MM.1S (cell line): ENCODE measurements at regions not wholly inside any gene's neighbourhood (a gene's known extent, or its start where the extent isn't known, plus 50 kb on each side); places are given as distances from the start of the nearest gene placed in this dataset.

ENCODE experiments used
- DNase-seq: peaks from one replicate; pipeline ENCODE4 v3.0.0-alpha.2; 2015
- H2AFZ ChIP-seq: fragments of 300-600 bp; sonication (generic); 2 replicates; pipeline ENCODE4 v1.6.0; 2016; ENCODE audit warnings: antibody characterized with exemption, low read length
- H3F3A ChIP-seq: fragments of 300-600 bp; sonication (generic); 2 replicates; pipeline ENCODE4 v1.6.1; 2016; ENCODE audit warnings: mild to moderate bottlenecking, antibody characterized with exemption, low read length, moderate library complexity, mixed read lengths; ENCODE audit not compliant: insufficient read depth
- H3K27ac ChIP-seq: fragments of 300-600 bp; sonication (generic); 2 replicates; pipeline ENCODE4 v1.5.1; 2016; ENCODE audit warnings: mild to moderate bottlenecking, low read length
- H3K27me3 ChIP-seq: fragments of 300-600 bp; sonication (generic); replicated peaks from 2 replicates; pipeline ENCODE4 v1.6.0; 2016; ENCODE audit warnings: low read length; ENCODE audit not compliant: insufficient read depth
- H3K36me3 ChIP-seq: fragments of 300-600 bp; sonication (generic); replicated peaks from 2 replicates; pipeline ENCODE4 v1.6.1; 2016; ENCODE audit warnings: mild to moderate bottlenecking, low read length, mixed read lengths; ENCODE audit not compliant: insufficient read depth
- H3K4me1 ChIP-seq: fragments of 300-600 bp; sonication (generic); 2 replicates; pipeline ENCODE4 v1.6.1; 2016; ENCODE audit warnings: low read length, mixed read lengths
- H3K4me2 ChIP-seq: fragments of 300-600 bp; sonication (generic); 2 replicates; pipeline ENCODE4 v1.6.0; 2016; ENCODE audit warnings: low read depth, low read length
- H3K4me3 ChIP-seq: fragments of 300-600 bp; sonication (generic); 2 replicates; pipeline ENCODE4 v1.5.1; 2016; ENCODE audit warnings: low read length, mixed read lengths
- H3K79me2 ChIP-seq: fragments of 300-600 bp; sonication (generic); 2 replicates; pipeline ENCODE4 v1.6.1; 2016; ENCODE audit warnings: mixed run types, low read length, mixed read lengths
- H3K9ac ChIP-seq: fragments of 300-600 bp; sonication (generic); 2 replicates; pipeline ENCODE4 v1.6.1; 2016; ENCODE audit warnings: low read length, mixed read lengths
- H3K9me2 ChIP-seq: fragments of 300-600 bp; sonication (generic); replicated peaks from 2 replicates; pipeline ENCODE4 v1.6.1; 2016; ENCODE audit warnings: mild to moderate bottlenecking, low read length, mixed read lengths; ENCODE audit not compliant: insufficient read depth
- H3K9me3 ChIP-seq: fragments of 300-600 bp; sonication (generic); replicated peaks from 2 replicates; pipeline ENCODE4 v1.6.1; 2016; ENCODE audit warnings: mild to moderate bottlenecking, low read length, mixed read lengths; ENCODE audit not compliant: insufficient read depth
- H4K20me1 ChIP-seq: fragments of 300-600 bp; sonication (generic); 2 replicates; pipeline ENCODE4 v1.6.1; 2016; ENCODE audit warnings: mild to moderate bottlenecking, low read length, moderate library complexity, mixed read lengths; ENCODE audit not compliant: insufficient read depth
- CTCF ChIP-seq: fragments of 300-600 bp; sonication (generic); IDR thresholded peaks from 2 replicates; pipeline ENCODE4 v1.5.1; 2016; ENCODE audit warnings: antibody characterized with exemption, low read length, mixed read lengths
- EZH2 ChIP-seq: fragments of 300-600 bp; sonication (generic); optimal IDR thresholded peaks from 2 replicates; pipeline ENCODE3; 2017; ENCODE audit warnings: low read depth, mild to moderate bottlenecking, antibody characterized with exemption, low read length, mixed read lengths
- EZH2phosphoT487 ChIP-seq: fragments of 300-600 bp; sonication (generic); IDR thresholded peaks from 2 replicates; pipeline ENCODE4 v1.6.1; 2018; ENCODE audit warnings: antibody characterized with exemption, low read length

- Histone ChIP-seq H3K9ac (no peak overlapping the region), H2AFZ (no peak overlapping the region), H3F3A (no peaks in the 10 kb centered on the region), H3K36me3 (no peaks in the 10 kb centered on the region), H3K27me3 (no peaks in the 10 kb centered on the region), H3K27ac (no peak overlapping the region), H4K20me1 (no peaks in the 10 kb centered on the region), H3K9me3 (no peaks in the 10 kb centered on the region), H3K79me2 (no peaks in the 10 kb centered on the region), H3K4me2 (no peak overlapping the region), H3K4me1 (no peaks in the 10 kb centered on the region), H3K4me3 (no peak overlapping the region), H3K9me2 (no peaks in the 10 kb centered on the region)
- no peak for DNase-seq
- TF ChIP-seq CTCF (no peak), EZH2 (no peak), EZH2phosphoT487 (no peak)
Observed at GRCh38 chr18:43812627-43813026, 535.3 kb upstream of the SYT4 start.

- TF ChIP-seq EZH2phosphoT487 (no peak), EZH2 (no peak), CTCF (no peak)
Observed at GRCh38 chr18:43819397-43819796, 542.1 kb upstream of the SYT4 start.

GRCh38 chr18:43819873-43820272 is 542.6 kb upstream of the SYT4 start:
- H3K9me3 ChIP-seq = no peaks in the 10 kb centered on the region
- no peaks in the 10 kb centered on the region for H3K79me2 ChIP-seq
- no peaks in the 10 kb centered on the region for H4K20me1 ChIP-seq
- no peak overlapping the region for H3K27ac ChIP-seq
- no peak overlapping the region for H3K4me2 ChIP-seq
- H3K9me2 ChIP-seq = no peaks in the 10 kb centered on the region
- no peak for DNase-seq
- no peak overlapping the region for H2AFZ ChIP-seq
- no peaks in the 10 kb centered on the region for H3K4me1 ChIP-seq
- TF ChIP-seq EZH2 (no peak), EZH2phosphoT487 (no peak), CTCF (no peak)
- no peaks in the 10 kb centered on the region for H3K27me3 ChIP-seq
- H3K4me3 ChIP-seq = no peak overlapping the region
- no peaks in the 10 kb centered on the region for H3F3A ChIP-seq
- no peaks in the 10 kb centered on the region for H3K36me3 ChIP-seq
- no peak overlapping the region for H3K9ac ChIP-seq

More at GRCh38 chr18:43819397-43819796, 542.1 kb upstream of the SYT4 start:
- Histone ChIP-seq H3K79me2 (no peaks in the 10 kb centered on the region), H4K20me1 (no peaks in the 10 kb centered on the region), H3K27me3 (no peaks in the 10 kb centered on the region), H3K9me2 (no peaks in the 10 kb centered on the region), H3K4me2 (no peak overlapping the region), H3K9ac (no peak overlapping the region), H2AFZ (no peak overlapping the region), H3K4me1 (no peaks in the 10 kb centered on the region), H3K4me3 (no peak overlapping the region), H3K27ac (no peak overlapping the region), H3K9me3 (no peaks in the 10 kb centered on the region), H3K36me3 (no peaks in the 10 kb centered on the region), H3F3A (no peaks in the 10 kb centered on the region)
- DNase-seq = no peak

GRCh38 chr18:43825768-43826167 is 548.5 kb upstream of the SYT4 start:
- Histone ChIP-seq H3K9me2 (no peaks in the 10 kb centered on the region), H3K27me3 (no peaks in the 10 kb centered on the region), H3K4me1 (no peaks in the 10 kb centered on the region), H3K9ac (no peak overlapping the region), H2AFZ (no peak overlapping the region), H3K9me3 (no peaks in the 10 kb centered on the region), H3K36me3 (no peaks in the 10 kb centered on the region), H3K4me3 (no peak overlapping the region), H3K4me2 (no peak overlapping the region), H3K27ac (no peak overlapping the region), H3K79me2 (no peaks in the 10 kb centered on the region), H4K20me1 (no peaks in the 10 kb centered on the region), H3F3A (no peaks in the 10 kb centered on the region)
- TF ChIP-seq EZH2phosphoT487 (no peak), CTCF (no peak), EZH2 (no peak)
- no peak for DNase-seq
